ENCODE measurements at regions not wholly inside any gene's neighbourhood (a gene's known extent, or its start where the extent isn't known, plus 50 kb on each side); places are given as distances from the start of the nearest gene placed in this dataset.
"Not testable (repeated sequence)": the region's sequence is repeated elsewhere in the genome, so short reads cannot be mapped to it uniquely, and the experiment has no call there.

- DNase-seq (ENCODE audit: low spot score): no peak
These were observed 387.2 kb downstream of the SEC14L1 start for GRCh38 chr17:77527836-77528505.

- DNase-seq (ENCODE audit: low spot score): no peak
These were observed 388.0 kb downstream of the SEC14L1 start for GRCh38 chr17:77528516-77529327.

- no peak for DNase-seq (ENCODE audit: low spot score)
These were observed 388.5 kb downstream of the SEC14L1 start for GRCh38 chr17:77529328-77529650.

GRCh38 chr17:77530591-77530990 lies 389.8 kb downstream of the SEC14L1 start:
- DNase-seq (ENCODE audit: low spot score): no peak

GRCh38 chr17:77531002-77531401 lies 390.2 kb downstream of the SEC14L1 start:
- DNase-seq (ENCODE audit: low spot score): no peak

GRCh38 chr17:77531641-77532040 lies 390.9 kb downstream of the SEC14L1 start:
- no peak for DNase-seq (ENCODE audit: low spot score)

GRCh38 chr17:77533697-77534096 lies 392.9 kb downstream of the SEC14L1 start:
- DNase-seq (ENCODE audit: low spot score): not testable (repeated sequence)

GRCh38 chr17:77534137-77534536 lies 393.4 kb downstream of the SEC14L1 start:
- no peak for DNase-seq (ENCODE audit: low spot score)

- DNase-seq (ENCODE audit: low spot score): no peak
These were observed 394.7 kb downstream of the SEC14L1 start for GRCh38 chr17:77535435-77535834.

- DNase-seq (ENCODE audit: low spot score): no peak
These were observed 395.1 kb downstream of the SEC14L1 start for GRCh38 chr17:77535892-77536291.

GRCh38 chr17:77537566-77537965 lies 396.8 kb downstream of the SEC14L1 start:
- no peak for DNase-seq (ENCODE audit: low spot score)

GRCh38 chr17:77540531-77540930 lies 399.8 kb downstream of the SEC14L1 start:
- DNase-seq (ENCODE audit: low spot score): no peak

- DNase-seq (ENCODE audit: low spot score): no peak
These were observed 400.2 kb downstream of the SEC14L1 start for GRCh38 chr17:77540975-77541374.

- no peak for DNase-seq (ENCODE audit: low spot score)
These were observed 401.2 kb downstream of the SEC14L1 start for GRCh38 chr17:77542011-77542410.

- peak; percentile 76 for DNase-seq (ENCODE audit: low spot score)
These were observed 402.1 kb downstream of the SEC14L1 start for GRCh38 chr17:77542551-77543490.

- no peak for DNase-seq (ENCODE audit: low spot score)
These were observed 403.0 kb downstream of the SEC14L1 start for GRCh38 chr17:77543801-77544200.

GRCh38 chr17:77544347-77545110 lies 403.8 kb downstream of the SEC14L1 start:
- no peak for DNase-seq (ENCODE audit: low spot score)

- DNase-seq (ENCODE audit: low spot score): peak; percentile 22
These were observed 406.0 kb downstream of the SEC14L1 start for GRCh38 chr17:77546772-77547241.

GRCh38 chr17:77548967-77549366 lies 408.2 kb downstream of the SEC14L1 start:
- DNase-seq (ENCODE audit: low spot score): no peak

- DNase-seq (ENCODE audit: low spot score): no peak
These were observed 408.7 kb upstream of the TNRC6C start for GRCh38 chr17:77549726-77550366.

GRCh38 chr17:77553459-77554066 lies 404.9 kb upstream of the TNRC6C start:
- DNase-seq (ENCODE audit: low spot score): no peak

Data from kidney tubule cell (primary cell).